HEK293 (cell line): ENCODE measurements at regions not wholly inside any gene's neighbourhood (a gene's known extent, or its start where the extent isn't known, plus 50 kb on each side); places are given as distances from the start of the nearest gene placed in this dataset.
"Not testable (repeated sequence)": the region's sequence is repeated elsewhere in the genome, so short reads cannot be mapped to it uniquely, and the experiment has no call there.

Experiments used
- CTCF ChIA-PET: fragments of 350-600 bp; formaldehyde crosslinking; extraction: SDS; loops from one replicate; lab custom pipeline; 2021; ENCODE audit warnings: antibody characterized with exemption; lab: Yijun Ruan, JAX
- POLR2A ChIA-PET: fragments of 300-600 bp; formaldehyde crosslinking; extraction: SDS; loops from one replicate; lab custom pipeline; 2020; ENCODE audit warnings: antibody characterized with exemption, inconsistent platforms; lab: Yijun Ruan, JAX
- H3K27ac ChIP-seq: fragments of 200-500 bp; sonication (Bioruptor generic); 2 replicates; pipeline ENCODE4 v1.5.1; 2014; ENCODE audit warnings: low read depth, low read length, control low read depth, inconsistent platforms; ENCODE audit errors: extremely low read depth
- H3K36me3 ChIP-seq, 2 experiments: fragments of 200-500 bp in 1 of 2; sonication (Bioruptor generic) in 1 of 2; 1 replicate in 1 of 2; 2 replicates in 1 of 2; pipeline ENCODE4 v1.5.1; 2014 to 2017; ENCODE audit warnings: inconsistent platforms in 2 of 2, low read length in 2 of 2; ENCODE audit not compliant: control insufficient read depth in 2 of 2, insufficient read depth in 1 of 2
- H3K4me1 ChIP-seq: fragments of 200-500 bp; sonication (Bioruptor generic); 2 replicates; pipeline ENCODE4 v1.5.1; 2014; ENCODE audit warnings: mild to moderate bottlenecking, low read length, inconsistent platforms; ENCODE audit not compliant: control insufficient read depth, insufficient read depth
- H3K4me3 ChIP-seq: 2 replicates; pipeline ENCODE4 v1.5.1; 2011; ENCODE audit warnings: low read depth, mild to moderate bottlenecking, control low read depth, low read length, moderate library complexity
- H3K9me3 ChIP-seq: fragments of 200-500 bp; sonication (Bioruptor generic); 2 replicates; pipeline ENCODE4 v1.5.1; 2014; ENCODE audit warnings: low read depth, low read length, inconsistent platforms; ENCODE audit not compliant: control insufficient read depth, insufficient read depth
- BCL11B ChIP-seq: fragments of 450-650 bp; formaldehyde crosslinking; IDR thresholded peaks from 2 replicates; pipeline ENCODE4 v1.5.1; 2016; ENCODE audit warnings: low read depth, missing biosample characterization, missing genetic modification characterization
- KLF10 ChIP-seq: fragments of 450-650 bp; IDR thresholded peaks from 2 replicates; pipeline ENCODE4 v1.5.1; 2018; ENCODE audit warnings: missing biosample characterization, mild to moderate bottlenecking, missing genetic modification characterization
- OSR2 ChIP-seq: fragments of 450-650 bp; formaldehyde crosslinking; IDR thresholded peaks from 2 replicates; pipeline ENCODE4 v1.5.1; 2016; ENCODE audit warnings: missing biosample characterization, missing genetic modification characterization
- SALL2 ChIP-seq: fragments of 450-650 bp; formaldehyde crosslinking; IDR thresholded peaks from 2 replicates; pipeline ENCODE4 v1.5.0; 2017; ENCODE audit warnings: missing biosample characterization, mild to moderate bottlenecking, missing genetic modification characterization, borderline replicate concordance
- ZFP41 ChIP-seq: fragments of 450-650 bp; formaldehyde crosslinking; IDR thresholded peaks from 2 replicates; pipeline ENCODE4 v1.5.1; 2016; ENCODE audit warnings: missing biosample characterization, missing genetic modification characterization, borderline replicate concordance
- ZNF112 ChIP-seq: fragments of 450-650 bp; formaldehyde crosslinking; IDR thresholded peaks from 2 replicates; pipeline ENCODE4 v1.5.0; 2017; ENCODE audit warnings: missing biosample characterization, missing genetic modification characterization
- ZNF146 ChIP-seq: fragments of 450-650 bp; formaldehyde crosslinking; IDR thresholded peaks from 2 replicates; pipeline ENCODE4 v1.5.1; 2016; ENCODE audit warnings: missing biosample characterization, missing genetic modification characterization
- ZNF280D ChIP-seq: fragments of 450-650 bp; formaldehyde crosslinking; IDR thresholded peaks from 2 replicates; pipeline ENCODE4 v1.5.1; 2016; ENCODE audit warnings: missing biosample characterization, missing genetic modification characterization
- ZNF48 ChIP-seq: fragments of 450-650 bp; formaldehyde crosslinking; IDR thresholded peaks from 2 replicates; pipeline ENCODE4 v1.5.1; 2016; ENCODE audit warnings: missing biosample characterization, missing genetic modification characterization
- ZNF514 ChIP-seq: fragments of 450-650 bp; formaldehyde crosslinking; IDR thresholded peaks from 2 replicates; pipeline ENCODE4 v1.5.1; 2016; ENCODE audit warnings: missing biosample characterization, missing genetic modification characterization
- ZNF529 ChIP-seq: fragments of 450-650 bp; formaldehyde crosslinking; IDR thresholded peaks from 2 replicates; pipeline ENCODE4 v1.5.1; 2017; ENCODE audit warnings: missing genetic modification characterization, missing biosample characterization; ENCODE audit not compliant: insufficient replicate concordance
- ZNF544 ChIP-seq: fragments of 450-650 bp; formaldehyde crosslinking; IDR thresholded peaks from 2 replicates; pipeline ENCODE4 v1.5.0; 2017; ENCODE audit warnings: missing biosample characterization, missing genetic modification characterization
- ZNF560 ChIP-seq: fragments of 450-650 bp; formaldehyde crosslinking; IDR thresholded peaks from 2 replicates; pipeline ENCODE4 v1.5.1; 2017; ENCODE audit warnings: missing biosample characterization, missing genetic modification characterization, borderline replicate concordance
- ZNF561 ChIP-seq: fragments of 450-650 bp; IDR thresholded peaks from 2 replicates; pipeline ENCODE4 v1.5.1; 2018; ENCODE audit warnings: missing biosample characterization, missing genetic modification characterization, borderline replicate concordance
- ZNF626 ChIP-seq: fragments of 450-650 bp; sonication (Bioruptor Pico); formaldehyde crosslinking; IDR thresholded peaks from 2 replicates; pipeline ENCODE4 v1.5.1; 2018; ENCODE audit warnings: missing biosample characterization, missing genetic modification characterization, inconsistent platforms
- ZNF843 ChIP-seq: fragments of 450-650 bp; formaldehyde crosslinking; IDR thresholded peaks from 2 replicates; pipeline ENCODE4 v1.5.1; 2016; ENCODE audit warnings: missing biosample characterization, missing genetic modification characterization
- ZXDB ChIP-seq: fragments of 450-650 bp; formaldehyde crosslinking; IDR thresholded peaks from 2 replicates; pipeline ENCODE4 v1.5.1; 2016; ENCODE audit warnings: missing biosample characterization, missing genetic modification characterization
- TF ChIP-seq, protein P1 (sequence below): fragments of 450-650 bp; formaldehyde crosslinking; IDR thresholded peaks from 2 replicates; pipeline ENCODE4 v1.5.1; 2016; ENCODE audit warnings: missing biosample characterization, missing genetic modification characterization
- TF ChIP-seq, protein P2 (sequence below): fragments of 450-650 bp; formaldehyde crosslinking; IDR thresholded peaks from 2 replicates; pipeline ENCODE4 v1.5.1; 2016; ENCODE audit warnings: missing biosample characterization, missing genetic modification characterization
- TF ChIP-seq, protein P3 (sequence below): fragments of 450-650 bp; formaldehyde crosslinking; IDR thresholded peaks from 2 replicates; pipeline ENCODE4; 2016; ENCODE audit warnings: missing biosample characterization, missing genetic modification characterization
- TF ChIP-seq, protein P4 (sequence below): fragments of 450-650 bp; formaldehyde crosslinking; IDR thresholded peaks from 2 replicates; pipeline ENCODE4 v1.5.1; 2016; ENCODE audit warnings: missing biosample characterization, missing genetic modification characterization

DNA sequence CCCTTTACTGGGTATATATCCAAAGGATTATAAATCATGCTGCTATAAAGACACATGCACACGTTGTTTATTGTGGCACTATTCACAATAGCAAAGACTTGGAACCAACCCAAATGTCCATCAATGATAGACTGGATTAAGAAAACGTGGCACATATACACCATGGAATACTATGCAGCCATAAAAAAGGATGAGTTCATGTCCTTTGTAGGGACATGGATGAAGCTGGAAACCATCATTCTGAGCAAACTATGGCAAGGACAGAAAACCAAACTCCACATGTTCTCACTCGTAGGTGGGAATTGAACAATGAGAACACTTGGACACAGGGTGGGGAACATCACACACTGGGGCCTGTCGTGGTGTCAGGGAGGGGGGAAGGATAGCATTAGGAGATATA is 59.2 kb downstream of the CXorf49B start:
- H3K27ac ChIP-seq, CTCF ChIA-PET, H3K9me3 ChIP-seq: not testable (repeated sequence)
- TF ChIP-seq ZNF280D (tag by site-specific recombination) (peak; percentile 75), ZNF146 (tag by site-specific recombination) (peak; percentile 94)
- TF ChIP-seq, all 188 proteins: peak for 2; not testable (repeated sequence) for 186
- H3K36me3 ChIP-seq, POLR2A ChIA-PET, H3K4me3 ChIP-seq, H3K4me1 ChIP-seq: not testable (repeated sequence)

DNA sequence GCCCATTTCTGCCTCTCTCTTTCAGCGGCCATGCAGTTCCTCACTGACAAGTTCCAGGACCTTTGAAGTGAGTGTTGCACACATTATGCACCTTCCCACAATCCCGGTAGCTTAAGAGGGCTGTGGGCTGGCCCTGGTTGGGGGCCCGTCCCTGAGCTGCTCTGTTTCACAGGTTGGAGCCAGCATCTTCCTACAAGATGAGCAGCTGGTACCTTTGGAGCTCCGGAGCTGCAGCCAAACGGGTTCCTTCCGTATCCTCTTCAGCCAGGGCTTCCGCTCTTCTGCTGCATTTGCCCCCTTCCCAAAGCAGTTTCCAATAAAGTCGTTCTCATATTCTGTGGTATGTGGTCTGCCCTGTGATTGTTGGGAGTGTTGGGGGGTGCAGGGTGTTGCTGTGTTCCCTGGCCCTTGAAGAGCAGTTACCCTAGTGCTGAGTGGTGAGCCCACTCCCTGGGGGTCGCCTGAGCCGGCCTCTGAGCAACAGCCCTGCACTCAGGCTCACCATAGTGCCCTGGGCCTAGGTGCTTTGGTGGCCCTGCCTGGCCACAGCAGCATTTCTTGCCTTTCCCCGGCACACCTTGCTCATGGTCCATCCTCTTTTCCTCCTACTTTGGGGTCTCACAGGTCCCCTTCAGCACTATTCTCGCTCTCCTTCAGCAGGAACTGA is 60.4 kb downstream of the CXorf49B start:
- ChIA-PET CTCF (no interaction called here), POLR2A (no interaction called here)
- H3K36me3 ChIP-seq, result no peaks in the 10 kb centered on the region
- no peaks in the 10 kb centered on the region for H3K9me3 ChIP-seq
- TF ChIP-seq BCL11B (tag by site-specific recombination) (no peak), ZNF560 (tag by site-specific recombination) (no peak), ZNF626 (tag by site-specific recombination) (no peak), ZNF146 (tag by site-specific recombination) (no peak), ZNF514 (no peak), ZNF561 (tag by site-specific recombination) (no peak), ZNF544 (tag by site-specific recombination) (no peak), SALL2 (tag by site-specific recombination) (no peak), KLF10 (tag by site-specific recombination) (no peak), OSR2 (no peak), ZNF48 (tag by site-specific recombination) (no peak), ZFP41 (tag by site-specific recombination) (no peak), ZXDB (tag by site-specific recombination) (no peak), ZNF529 (tag by site-specific recombination) (no peak), ZNF112 (tag by site-specific recombination) (no peak), ZNF843 (tag by site-specific recombination) (no peak)
- TF ChIP-seq, protein P1, sequence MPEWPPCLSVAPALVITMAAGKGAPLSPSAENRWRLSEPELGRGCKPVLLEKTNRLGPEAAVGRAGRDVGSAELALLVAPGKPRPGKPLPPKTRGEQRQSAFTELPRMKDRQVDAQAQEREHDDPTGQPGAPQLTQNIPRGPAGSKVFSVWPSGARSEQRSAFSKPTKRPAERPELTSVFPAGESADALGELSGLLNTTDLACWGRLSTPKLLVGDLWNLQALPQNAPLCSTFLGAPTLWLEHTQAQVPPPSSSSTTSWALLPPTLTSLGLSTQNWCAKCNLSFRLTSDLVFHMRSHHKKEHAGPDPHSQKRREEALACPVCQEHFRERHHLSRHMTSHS (tag by site-specific recombination), result no peak
- TF ChIP-seq, protein P2, sequence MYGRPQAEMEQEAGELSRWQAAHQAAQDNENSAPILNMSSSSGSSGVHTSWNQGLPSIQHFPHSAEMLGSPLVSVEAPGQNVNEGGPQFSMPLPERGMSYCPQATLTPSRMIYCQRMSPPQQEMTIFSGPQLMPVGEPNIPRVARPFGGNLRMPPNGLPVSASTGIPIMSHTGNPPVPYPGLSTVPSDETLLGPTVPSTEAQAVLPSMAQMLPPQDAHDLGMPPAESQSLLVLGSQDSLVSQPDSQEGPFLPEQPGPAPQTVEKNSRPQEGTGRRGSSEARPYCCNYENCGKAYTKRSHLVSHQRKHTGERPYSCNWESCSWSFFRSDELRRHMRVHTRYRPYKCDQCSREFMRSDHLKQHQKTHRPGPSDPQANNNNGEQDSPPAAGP, result no peak
- TF ChIP-seq, protein P3, sequence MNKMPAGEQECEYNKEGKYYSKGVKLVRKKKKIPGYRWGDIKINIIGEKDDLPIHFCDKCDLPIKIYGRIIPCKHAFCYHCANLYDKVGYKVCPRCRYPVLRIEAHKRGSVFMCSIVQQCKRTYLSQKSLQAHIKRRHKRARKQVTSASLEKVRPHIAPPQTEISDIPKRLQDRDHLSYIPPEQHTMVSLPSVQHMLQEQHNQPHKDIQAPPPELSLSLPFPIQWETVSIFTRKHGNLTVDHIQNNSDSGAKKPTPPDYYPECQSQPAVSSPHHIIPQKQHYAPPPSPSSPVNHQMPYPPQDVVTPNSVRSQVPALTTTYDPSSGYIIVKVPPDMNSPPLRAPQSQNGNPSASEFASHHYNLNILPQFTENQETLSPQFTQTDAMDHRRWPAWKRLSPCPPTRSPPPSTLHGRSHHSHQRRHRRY (tag by site-specific recombination), result no peak
- TF ChIP-seq, protein P4, sequence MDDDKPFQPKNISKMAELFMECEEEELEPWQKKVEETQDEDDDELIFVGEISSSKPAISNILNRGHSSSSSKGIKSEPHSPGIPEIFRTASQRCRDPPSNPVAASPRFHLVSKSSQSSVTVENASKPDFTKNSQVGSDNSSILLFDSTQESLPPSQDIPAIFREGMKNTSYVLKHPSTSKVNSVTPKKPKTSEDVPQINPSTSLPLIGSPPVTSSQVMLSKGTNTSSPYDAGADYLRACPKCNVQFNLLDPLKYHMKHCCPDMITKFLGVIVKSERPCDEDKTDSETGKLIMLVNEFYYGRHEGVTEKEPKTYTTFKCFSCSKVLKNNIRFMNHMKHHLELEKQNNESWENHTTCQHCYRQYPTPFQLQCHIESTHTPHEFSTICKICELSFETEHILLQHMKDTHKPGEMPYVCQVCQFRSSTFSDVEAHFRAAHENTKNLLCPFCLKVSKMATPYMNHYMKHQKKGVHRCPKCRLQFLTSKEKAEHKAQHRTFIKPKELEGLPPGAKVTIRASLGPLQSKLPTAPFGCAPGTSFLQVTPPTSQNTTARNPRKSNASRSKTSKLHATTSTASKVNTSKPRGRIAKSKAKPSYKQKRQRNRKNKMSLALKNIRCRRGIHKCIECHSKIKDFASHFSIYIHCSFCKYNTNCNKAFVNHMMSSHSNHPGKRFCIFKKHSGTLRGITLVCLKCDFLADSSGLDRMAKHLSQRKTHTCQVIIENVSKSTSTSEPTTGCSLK (tag by site-specific recombination), result no peak
- no peak overlapping the region for H3K4me3 ChIP-seq
- H3K4me1 ChIP-seq, result no peaks in the 10 kb centered on the region
- H3K27ac ChIP-seq, result no peak overlapping the region
